Prostate gland (tissue), 2 donors: ENCODE measurements at regions not wholly inside any gene's neighbourhood (a gene's known extent, or its start where the extent isn't known, plus 50 kb on each side); places are given as distances from the start of the nearest gene placed in this dataset.

ENCODE experiments used
- CTCF ChIP-seq, 4 experiments: fragments of 200-600 bp in 2 of 4; fragments of 450-650 bp in 2 of 4; sonication (generic) in 2 of 4; IDR thresholded peaks; 1 replicate in 3 of 4; 2 replicates in 1 of 4; pipeline ENCODE4 v1.5.1; 2016 to 2019; ENCODE audit warnings: antibody characterized with exemption in 4 of 4, mild to moderate bottlenecking in 2 of 4, moderate library complexity in 2 of 4
- POLR2A ChIP-seq: fragments of 450-650 bp; IDR thresholded peaks from one replicate; pipeline ENCODE4 v1.6.1; 2016; ENCODE audit warnings: antibody characterized with exemption, mild to moderate bottlenecking
- POLR2AphosphoS5 ChIP-seq: sonication (generic); formaldehyde crosslinking; IDR thresholded peaks from one replicate; pipeline ENCODE4 v1.6.1; 2017; ENCODE audit warnings: antibody characterized with exemption

DNA sequence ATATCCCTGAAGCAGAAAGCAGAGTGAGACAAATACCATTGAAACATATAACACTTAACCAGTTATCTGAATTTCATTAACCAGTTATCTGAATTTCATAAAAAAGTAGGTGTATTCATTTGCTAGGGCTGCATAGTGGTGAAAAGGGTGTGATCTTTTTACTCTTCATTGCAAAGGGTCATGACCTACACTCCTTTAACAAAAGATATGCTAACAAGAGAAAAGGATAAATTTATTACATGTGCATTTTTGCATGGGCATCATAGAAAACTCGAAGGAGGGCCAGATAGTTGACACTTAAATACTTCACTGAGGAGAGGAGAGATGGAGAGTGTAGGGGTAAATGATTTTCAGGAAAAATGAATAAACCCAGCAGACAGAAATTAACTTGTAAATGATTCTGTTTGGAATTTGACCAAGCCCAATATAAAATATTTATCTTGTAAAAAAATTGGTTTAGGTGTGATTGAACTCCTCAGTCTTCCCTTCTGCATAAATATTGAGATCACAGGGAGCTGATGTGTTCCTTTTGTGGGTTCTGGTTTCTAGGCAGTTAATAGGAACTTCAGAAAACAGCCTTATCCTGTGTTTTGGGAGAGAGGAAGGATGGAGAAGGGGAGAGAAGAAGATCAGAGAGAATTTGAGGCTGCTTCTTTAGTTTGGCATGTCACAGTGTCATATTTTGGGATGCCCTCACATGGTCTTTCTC, 372.5 kb upstream of the SYT4 start:
- TF ChIP-seq CTCF (IDR thresholded peaks at IDR 0.05) (no peak), POLR2AphosphoS5 (no peak), POLR2A (no peak)
